HG03457 (cell line): ENCODE measurements at regions not wholly inside any gene's neighbourhood (a gene's known extent, or its start where the extent isn't known, plus 50 kb on each side); places are given as distances from the start of the nearest gene placed in this dataset.

ENCODE experiments used
- ATAC-seq: cut with Tn5 transposase; IDR thresholded peaks from one replicate; pipeline ENCODE4 v1.9.1; 2021; ENCODE audit warnings: moderate number of reproducible peaks; ENCODE audit not compliant: unreplicated experiment

- peak; percentile 70 for ATAC-seq
Observed at GRCh38 chr9:6703898-6704639, 53.7 kb upstream of the KDM4C start.

- no peak for ATAC-seq
Observed at GRCh38 chr9:6702707-6703106, 55.1 kb upstream of the KDM4C start.

GRCh38 chr9:6696178-6696577 lies 50.6 kb upstream of the GLDC start:
- no peak for ATAC-seq

GRCh38 chr9:6695121-6695814 lies 49.7 kb upstream of the GLDC start:
- no peak for ATAC-seq
